ENCODE measurements at regions not wholly inside any gene's neighbourhood (a gene's known extent, or its start where the extent isn't known, plus 50 kb on each side); places are given as distances from the start of the nearest gene placed in this dataset.

- BruUV-seq (replicated peaks), result no TSS peak
- no peaks in the 10 kb centered on the region for H4K20me1 ChIP-seq (ENCODE audit: control insufficient read depth, insufficient read depth)
- ChIA-PET SMC1A (ENCODE audit: uncharacterized antibody, unreplicated experiment) (no interaction called here), RAD21 (ENCODE audit: unreplicated experiment) (no interaction called here), CTCF (no interaction called here), POLR2A (no interaction called here)
- no peaks in the 10 kb centered on the region for H3K4me1 ChIP-seq (ENCODE audit: control insufficient read depth, insufficient read depth, low read length)
- H3K36me3 ChIP-seq (ENCODE audit: control insufficient read depth in 2 of 2, insufficient read depth in 2 of 2, low read length in 1 of 2), result no peaks in the 10 kb centered on the region
- H3K9me3 ChIP-seq (replicated peaks; ENCODE audit: control insufficient read depth, insufficient read depth, low read length), result no peaks in the 10 kb centered on the region
- FAIRE-seq, result no peak
- WGBS (ENCODE audit: insufficient coverage, insufficient replicate concordance, low lambda C conversion rate, missing lambda C conversion rate), result 31% methylated on average over 17 of the region's 17 CpGs
- in situ Hi-C loops (cut with MboI), result no loop called here
- no peak for TF ChIP-seq SUZ12 (IDR thresholded peaks at IDR 0.05; ENCODE audit: unreplicated experiment)
- no peaks in the 10 kb centered on the region; a peak in 2 of 4 replicates for H3K27me3 ChIP-seq (replicated peaks in 1 of 2; ENCODE audit: control insufficient read depth in 2 of 2, insufficient read depth in 2 of 2, low read length in 1 of 2)
- no peak overlapping the region for H3K9ac ChIP-seq (ENCODE audit: control insufficient read depth, insufficient read depth, low read length)
- no peak overlapping the region for H3K27ac ChIP-seq (ENCODE audit: control insufficient read depth, insufficient read depth)
- H3K79me2 ChIP-seq (ENCODE audit: control insufficient read depth, insufficient read depth, low read length), result no peaks in the 10 kb centered on the region
- H3K4me3 ChIP-seq, result no peak overlapping the region
- DNase-seq (ENCODE audit: low read depth, low spot score), result no peak
- H2AFZ ChIP-seq (ENCODE audit: control insufficient read depth, low read depth, low read length), result no peak overlapping the region
- intact Hi-C loops (cut with micrococcal nuclease; ENCODE audit: unreplicated experiment), result no loop called here
- no peak overlapping the region for H3K4me2 ChIP-seq (ENCODE audit: control insufficient read depth, insufficient read depth)
- ATAC-seq, result no peak
These were observed 73.4 kb upstream of the RNU6ATAC start for GRCh38 chr9:134237630-134238265.

DNA sequence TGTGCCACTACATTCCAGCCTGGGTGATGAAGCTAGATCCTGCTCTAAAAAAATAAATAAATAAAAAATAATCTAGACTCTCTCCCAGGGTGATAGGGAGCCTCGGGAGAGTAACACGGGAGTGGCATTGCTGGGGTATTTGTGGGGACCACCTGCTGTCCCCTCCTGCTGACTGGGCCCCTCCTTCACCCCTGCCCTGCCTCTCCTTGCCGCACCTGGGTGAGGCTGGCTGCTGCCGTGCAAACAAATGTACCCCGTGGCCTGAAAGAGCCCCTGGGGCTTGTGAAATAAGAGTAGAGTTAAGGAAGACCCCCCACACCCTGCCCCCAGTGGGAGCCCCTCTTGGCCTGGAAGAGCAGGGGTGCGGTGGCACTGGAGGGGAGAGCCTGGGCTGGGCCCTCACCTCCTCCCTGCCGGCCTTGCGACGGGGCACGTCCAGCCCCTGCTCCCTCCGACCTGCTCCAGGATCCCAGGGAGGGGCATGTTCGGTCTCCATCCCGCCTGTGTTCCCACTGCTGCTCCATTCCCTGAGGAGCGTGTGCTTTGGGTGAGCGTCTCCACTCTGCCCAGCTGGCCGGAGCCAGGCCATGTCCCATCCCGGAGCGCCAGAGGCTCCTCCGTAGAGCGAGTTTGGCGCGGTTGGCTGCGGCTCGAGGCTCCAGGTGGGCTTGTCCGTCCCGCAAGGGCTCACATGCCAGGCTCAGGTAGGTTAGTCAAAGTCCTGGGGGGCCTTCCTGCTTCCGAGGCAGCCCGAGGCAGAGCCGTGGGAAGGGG is 75.0 kb upstream of the RNU6ATAC start:
- Histone ChIP-seq H3K79me2 (ENCODE audit: control insufficient read depth, insufficient read depth, low read length) (no peaks in the 10 kb centered on the region), H3K9ac (ENCODE audit: control insufficient read depth, insufficient read depth, low read length) (no peak overlapping the region), H3K4me3 (no peak overlapping the region), H3K27ac (ENCODE audit: control insufficient read depth, insufficient read depth) (no peak overlapping the region), H2AFZ (ENCODE audit: control insufficient read depth, low read depth, low read length) (no peak overlapping the region), H3K27me3 (replicated peaks in 1 of 2; ENCODE audit: control insufficient read depth in 2 of 2, insufficient read depth in 2 of 2, low read length in 1 of 2) (no peaks in the 10 kb centered on the region; a peak in 2 of 4 replicates), H3K4me1 (ENCODE audit: control insufficient read depth, insufficient read depth, low read length) (peaks cover 4% of the 10 kb centered on the region; the same call in 1 of the 2 replicates), H3K36me3 (ENCODE audit: control insufficient read depth in 2 of 2, insufficient read depth in 2 of 2, low read length in 1 of 2) (no peaks in the 10 kb centered on the region), H3K9me3 (replicated peaks; ENCODE audit: control insufficient read depth, insufficient read depth, low read length) (no peaks in the 10 kb centered on the region), H4K20me1 (ENCODE audit: control insufficient read depth, insufficient read depth) (no peaks in the 10 kb centered on the region), H3K4me2 (ENCODE audit: control insufficient read depth, insufficient read depth) (no peak overlapping the region)
- no TSS peak for BruUV-seq (replicated peaks)
- FAIRE-seq, result no peak
- no peak for ATAC-seq
- no peak for DNase-seq (ENCODE audit: low read depth, low spot score)
- POLR2A ChIA-PET, result no interaction called here
- WGBS (ENCODE audit: insufficient coverage, insufficient replicate concordance, low lambda C conversion rate, missing lambda C conversion rate), result 54% methylated on average over 29 of the region's 29 CpGs
- SMC1A ChIA-PET (ENCODE audit: uncharacterized antibody, unreplicated experiment), result no interaction called here
- in situ Hi-C loops (cut with MboI) (no loop called here), intact Hi-C loops (cut with micrococcal nuclease; ENCODE audit: unreplicated experiment) (no loop called here)
- TF ChIP-seq EZH2 (IDR thresholded peaks at IDR 0.05; ENCODE audit: borderline replicate concordance, control insufficient read depth, low read depth, low read length), result no peak
- no peak for TF ChIP-seq PAX8 (IDR thresholded peaks at IDR 0.05)
- no peak for TF ChIP-seq MLLT1 (IDR thresholded peaks at IDR 0.05)
- no peak for TF ChIP-seq TBL1XR1 (IDR thresholded peaks at IDR 0.05; ENCODE audit: low read depth, low read length)
- TF ChIP-seq JUND (IDR thresholded peaks at IDR 0.05; ENCODE audit: low read depth, low read length), result no peak
- no peak for TF ChIP-seq NFXL1 (IDR thresholded peaks at IDR 0.05; ENCODE audit: borderline replicate concordance)
- no peak for TF ChIP-seq SMC3 (IDR thresholded peaks at IDR 0.05; ENCODE audit: borderline replicate concordance, low read length)
- no peak for TF ChIP-seq TAF1 (IDR thresholded peaks at IDR 0.05; ENCODE audit: borderline replicate concordance, low read depth, low read length)
- no peak for TF ChIP-seq JUNB (IDR thresholded peaks at IDR 0.05)
- CTCF ChIA-PET, result no interaction called here
- RAD21 ChIA-PET (ENCODE audit: unreplicated experiment), result no interaction called here

Measured in GM12878 (cell line).